ENCODE measurements at regions not wholly inside any gene's neighbourhood (a gene's known extent, or its start where the extent isn't known, plus 50 kb on each side); places are given as distances from the start of the nearest gene placed in this dataset.

DNA sequence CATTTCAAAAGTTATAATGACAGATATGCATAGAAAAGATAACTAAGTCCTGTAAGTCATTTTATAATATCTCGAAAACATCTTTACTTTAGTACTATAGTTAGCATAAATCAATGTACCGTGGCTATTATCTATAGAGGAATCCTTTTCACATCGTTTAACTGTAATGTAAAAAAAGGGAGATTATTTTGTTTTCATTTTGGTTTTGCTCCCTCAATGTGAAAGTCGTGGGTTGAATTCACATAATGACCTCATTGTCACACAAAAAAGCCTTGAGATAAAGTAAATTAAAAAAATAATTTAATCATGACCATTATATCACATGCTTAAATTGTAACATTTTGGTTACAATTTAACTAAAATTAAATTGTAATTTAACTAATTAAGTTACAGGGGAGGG is 560.5 kb upstream of the POT1 start:
- Histone ChIP-seq H3K9me2 (replicated peaks; ENCODE audit: control insufficient read depth, low read length) (no peaks in the 10 kb centered on the region), H3K4me1 (ENCODE audit: control insufficient read depth, low read length) (no peaks in the 10 kb centered on the region)
- TF ChIP-seq, protein P1, sequence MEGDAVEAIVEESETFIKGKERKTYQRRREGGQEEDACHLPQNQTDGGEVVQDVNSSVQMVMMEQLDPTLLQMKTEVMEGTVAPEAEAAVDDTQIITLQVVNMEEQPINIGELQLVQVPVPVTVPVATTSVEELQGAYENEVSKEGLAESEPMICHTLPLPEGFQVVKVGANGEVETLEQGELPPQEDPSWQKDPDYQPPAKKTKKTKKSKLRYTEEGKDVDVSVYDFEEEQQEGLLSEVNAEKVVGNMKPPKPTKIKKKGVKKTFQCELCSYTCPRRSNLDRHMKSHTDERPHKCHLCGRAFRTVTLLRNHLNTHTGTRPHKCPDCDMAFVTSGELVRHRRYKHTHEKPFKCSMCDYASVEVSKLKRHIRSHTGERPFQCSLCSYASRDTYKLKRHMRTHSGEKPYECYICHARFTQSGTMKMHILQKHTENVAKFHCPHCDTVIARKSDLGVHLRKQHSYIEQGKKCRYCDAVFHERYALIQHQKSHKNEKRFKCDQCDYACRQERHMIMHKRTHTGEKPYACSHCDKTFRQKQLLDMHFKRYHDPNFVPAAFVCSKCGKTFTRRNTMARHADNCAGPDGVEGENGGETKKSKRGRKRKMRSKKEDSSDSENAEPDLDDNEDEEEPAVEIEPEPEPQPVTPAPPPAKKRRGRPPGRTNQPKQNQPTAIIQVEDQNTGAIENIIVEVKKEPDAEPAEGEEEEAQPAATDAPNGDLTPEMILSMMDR (IDR thresholded peaks at IDR 0.05; ENCODE audit: low read depth, low read length, poor library complexity, severe bottlenecking): no peak
- no peak for TF ChIP-seq EZH2phosphoT487 (IDR thresholded peaks at IDR 0.05; ENCODE audit: borderline replicate concordance, low read length)

DNA sequence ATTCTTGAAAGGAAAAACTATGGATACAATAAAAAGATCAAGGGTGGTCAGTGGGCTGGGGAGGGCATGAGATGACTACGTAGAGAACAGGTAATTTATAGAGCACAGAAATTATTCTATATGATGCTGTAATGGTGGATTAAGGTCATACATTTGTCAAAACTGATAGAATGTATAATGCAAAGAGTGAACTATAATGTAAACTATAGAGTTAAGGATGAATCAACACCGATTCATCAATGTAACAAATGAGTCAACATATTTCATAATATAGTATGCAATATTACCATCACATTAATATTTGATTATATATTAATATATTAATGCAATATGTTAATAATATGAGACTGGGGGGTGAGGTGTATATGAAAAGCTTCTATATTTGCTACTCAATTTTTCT is 555.6 kb upstream of the POT1 start:
- H3K36me3 ChIP-seq (ENCODE audit: control insufficient read depth, low read length): no peaks in the 10 kb centered on the region
- no peaks in the 10 kb centered on the region for H3K79me2 ChIP-seq (ENCODE audit: control insufficient read depth, low read length)
- H3K27me3 ChIP-seq (ENCODE audit: control insufficient read depth, low read length): no peaks in the 10 kb centered on the region
- H3K9me3 ChIP-seq (ENCODE audit: control insufficient read depth, insufficient read depth, low read length): no peaks in the 10 kb centered on the region
- H3K4me2 ChIP-seq (ENCODE audit: low read length): no peak overlapping the region
- H3F3A ChIP-seq (ENCODE audit: control insufficient read depth, insufficient read depth): no peaks in the 10 kb centered on the region
- TF ChIP-seq, protein P1 (IDR thresholded peaks at IDR 0.05; ENCODE audit: low read depth, low read length, poor library complexity, severe bottlenecking): no peak
- TF ChIP-seq EZH2phosphoT487 (IDR thresholded peaks at IDR 0.05; ENCODE audit: borderline replicate concordance, low read length): no peak
- no peaks in the 10 kb centered on the region for H3K4me1 ChIP-seq (ENCODE audit: control insufficient read depth, low read length)
- no peaks in the 10 kb centered on the region for H4K20me1 ChIP-seq (ENCODE audit: control insufficient read depth, insufficient read depth, low read depth, low read length)
- no peak overlapping the region for H3K4me3 ChIP-seq (ENCODE audit: low read length)
- no peaks in the 10 kb centered on the region; the same call in 1 of the 2 replicates for H3K9me2 ChIP-seq (replicated peaks; ENCODE audit: control insufficient read depth, low read length)
- no peak overlapping the region for H3K27ac ChIP-seq (ENCODE audit: low read depth, low read length)

More for the DNA sequence above, 560.5 kb upstream of the POT1 start:
- Histone ChIP-seq H3K27me3 (ENCODE audit: control insufficient read depth, low read length) (no peaks in the 10 kb centered on the region), H3K4me2 (ENCODE audit: low read length) (no peak overlapping the region), H3K36me3 (ENCODE audit: control insufficient read depth, low read length) (no peaks in the 10 kb centered on the region), H3K27ac (ENCODE audit: low read depth, low read length) (no peak overlapping the region), H3K4me3 (ENCODE audit: low read length) (no peak overlapping the region), H3F3A (ENCODE audit: control insufficient read depth, insufficient read depth) (no peaks in the 10 kb centered on the region), H3K9me3 (ENCODE audit: control insufficient read depth, insufficient read depth, low read length) (no peaks in the 10 kb centered on the region), H4K20me1 (ENCODE audit: control insufficient read depth, insufficient read depth, low read depth, low read length) (no peaks in the 10 kb centered on the region), H3K79me2 (ENCODE audit: control insufficient read depth, low read length) (no peaks in the 10 kb centered on the region)

DNA sequence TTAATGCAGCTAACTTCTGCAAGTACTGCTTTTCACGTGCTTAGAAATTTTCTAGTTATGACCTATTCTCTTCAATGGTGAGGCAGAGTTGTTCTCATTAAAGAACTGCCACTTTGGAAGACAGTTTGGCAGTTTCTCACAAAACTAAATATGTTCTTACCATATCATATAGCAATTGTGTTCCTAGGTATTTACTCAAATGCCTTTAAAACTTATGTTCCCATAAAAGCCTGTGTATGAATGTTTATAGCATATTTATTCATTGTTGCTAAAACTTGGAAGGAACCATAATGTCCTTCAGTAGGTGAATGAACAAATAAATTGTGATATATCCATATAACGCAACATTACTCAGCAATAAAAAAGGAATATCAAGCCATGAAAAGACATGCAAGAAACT is 555.1 kb upstream of the POT1 start:
- Histone ChIP-seq H3K27me3 (ENCODE audit: control insufficient read depth, low read length) (no peaks in the 10 kb centered on the region), H3K4me1 (ENCODE audit: control insufficient read depth, low read length) (no peaks in the 10 kb centered on the region), H3K27ac (ENCODE audit: low read depth, low read length) (no peak overlapping the region), H3K4me2 (ENCODE audit: low read length) (no peak overlapping the region), H3K36me3 (ENCODE audit: control insufficient read depth, low read length) (no peaks in the 10 kb centered on the region), H3K9me2 (replicated peaks; ENCODE audit: control insufficient read depth, low read length) (no peaks in the 10 kb centered on the region; the same call in 1 of the 2 replicates), H4K20me1 (ENCODE audit: control insufficient read depth, insufficient read depth, low read depth, low read length) (no peaks in the 10 kb centered on the region), H3K9me3 (ENCODE audit: control insufficient read depth, insufficient read depth, low read length) (no peaks in the 10 kb centered on the region), H3K4me3 (ENCODE audit: low read length) (no peak overlapping the region), H3K79me2 (ENCODE audit: control insufficient read depth, low read length) (no peaks in the 10 kb centered on the region), H3F3A (ENCODE audit: control insufficient read depth, insufficient read depth) (no peaks in the 10 kb centered on the region)
- no peak for TF ChIP-seq EZH2phosphoT487 (IDR thresholded peaks at IDR 0.05; ENCODE audit: borderline replicate concordance, low read length)
- TF ChIP-seq, protein P1 (IDR thresholded peaks at IDR 0.05; ENCODE audit: low read depth, low read length, poor library complexity, severe bottlenecking): no peak

Measured in DOHH2 (cell line).